Anterior cingulate cortex (tissue), 58 donors: ENCODE measurements at regions not wholly inside any gene's neighbourhood (a gene's known extent, or its start where the extent isn't known, plus 50 kb on each side); places are given as distances from the start of the nearest gene placed in this dataset.

ENCODE experiments used
- DNase-seq, 58 donors: peaks; one replicate each; lab custom pipeline; 2025; lab: John Stamatoyannopoulos, UW

- no peak for DNase-seq
Observed at GRCh38 chr4:123893011-123893981, 496.7 kb downstream of the SPRY1 start.

GRCh38 chr4:123896446-123897071 lies 500.0 kb downstream of the SPRY1 start:
- no peak for DNase-seq

- DNase-seq: no peak
Observed at GRCh38 chr4:123898946-123899666, 502.5 kb downstream of the SPRY1 start.

GRCh38 chr4:123904882-123905281 lies 508.3 kb downstream of the SPRY1 start:
- no peak for DNase-seq

GRCh38 chr4:123913598-123913997 lies 517.0 kb downstream of the SPRY1 start:
- no peak for DNase-seq

- no peak for DNase-seq
Observed at GRCh38 chr4:123916821-123917220, 520.2 kb downstream of the SPRY1 start.

- no peak for DNase-seq
Observed at GRCh38 chr4:123919576-123920098, 523.0 kb downstream of the SPRY1 start.

GRCh38 chr4:123921339-123921738 lies 524.7 kb downstream of the SPRY1 start:
- DNase-seq: no peak

- DNase-seq: no peak
Observed at GRCh38 chr4:123922847-123923246, 526.3 kb downstream of the SPRY1 start.

- no peak for DNase-seq
Observed at GRCh38 chr4:123924536-123924935, 527.9 kb downstream of the SPRY1 start.

GRCh38 chr4:123929565-123929964 lies 533.0 kb downstream of the SPRY1 start:
- no peak for DNase-seq

GRCh38 chr4:123930996-123931395 lies 534.4 kb downstream of the SPRY1 start:
- no peak for DNase-seq

GRCh38 chr4:123934096-123934495 lies 537.5 kb downstream of the SPRY1 start:
- DNase-seq: no peak

GRCh38 chr4:123936621-123937043 lies 540.0 kb downstream of the SPRY1 start:
- DNase-seq: no peak

- DNase-seq: no peak
Observed at GRCh38 chr4:123937581-123937980, 541.0 kb downstream of the SPRY1 start.

- DNase-seq: no peak
Observed at GRCh38 chr4:123939621-123940020, 543.0 kb downstream of the SPRY1 start.

GRCh38 chr4:123940604-123941003 lies 544.0 kb downstream of the SPRY1 start:
- no peak for DNase-seq

GRCh38 chr4:123941306-123941705 lies 544.7 kb downstream of the SPRY1 start:
- no peak for DNase-seq

GRCh38 chr4:123943976-123944375 lies 547.4 kb downstream of the SPRY1 start:
- DNase-seq: no peak

- DNase-seq: no peak
Observed at GRCh38 chr4:123945301-123945700, 548.7 kb downstream of the SPRY1 start.

- no peak for DNase-seq
Observed at GRCh38 chr4:123950530-123950929, 553.9 kb downstream of the SPRY1 start.
